ENCODE measurements at regions not wholly inside any gene's neighbourhood (a gene's known extent, or its start where the extent isn't known, plus 50 kb on each side); places are given as distances from the start of the nearest gene placed in this dataset.

DNA sequence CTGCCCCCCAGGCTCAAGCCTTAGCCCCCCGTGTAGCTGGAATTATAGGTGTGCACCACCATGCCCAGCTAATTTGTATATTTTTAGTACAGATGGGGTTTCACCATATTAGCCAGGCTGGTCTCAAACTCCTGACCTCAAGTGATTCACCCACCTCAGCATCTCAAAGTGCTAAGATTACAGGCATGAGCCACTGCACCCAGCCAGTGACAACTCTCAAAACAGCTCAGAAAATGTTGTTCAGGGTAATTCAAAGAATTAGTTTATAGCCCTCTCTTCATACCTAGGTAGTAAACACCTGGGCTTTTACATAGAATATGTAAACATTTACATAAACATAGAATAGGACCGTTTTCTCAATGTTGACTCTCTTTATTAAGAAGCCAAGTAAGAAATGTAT is 168.7 kb downstream of the ENC1 start:
- no peak overlapping the region for H2BK20ac ChIP-seq (ENCODE audit: low read length)
- no peaks in the 10 kb centered on the region for H3K23me2 ChIP-seq (ENCODE audit: low read depth, low read length)
- no peaks in the 10 kb centered on the region for H3K79me1 ChIP-seq (ENCODE audit: low read depth, low read length)
- H3K18ac ChIP-seq (ENCODE audit: extremely low read depth, low read length) = no peak overlapping the region
- no peak overlapping the region for H3K4me2 ChIP-seq (ENCODE audit: insufficient read depth in 1 of 2, low read depth in 2 of 2, low read length in 2 of 2)
- no peak overlapping the region for H2AFZ ChIP-seq (ENCODE audit: low read length)
- no peak overlapping the region for H2BK5ac ChIP-seq (ENCODE audit: low read depth, low read length)
- ChIA-PET CTCF (ENCODE audit: partially characterized antibody) (interaction anchor here (0.6 kb wide), 1 partner anchor 31 kb away, joined by 3 read pairs; no protein-coding TSS in a partner anchor), POLR2A (ENCODE audit: partially characterized antibody) (no interaction called here)
- H3K4ac ChIP-seq (replicated peaks; ENCODE audit: insufficient read length, low read depth, low read length) = no peak overlapping the region
- peaks cover 0 to 4% (median 1%) of the 10 kb centered on the region in 4 experiments; a peak in 3 of 7 replicates for H3K4me1 ChIP-seq (replicated peaks in 1 of 4; ENCODE audit: control insufficient read depth in 3 of 4, insufficient read depth in 4 of 4, low read length in 3 of 4)
- H4K20me1 ChIP-seq (replicated peaks in 1 of 2; ENCODE audit: control insufficient read depth in 1 of 2, insufficient read depth in 2 of 2, low read length in 2 of 2) = no peaks in the 10 kb centered on the region
- FAIRE-seq (no peak), DNase-seq (ENCODE audit: low read depth in 1 of 2, low spot score in 2 of 2) (no peak)
- H4K5ac ChIP-seq (ENCODE audit: insufficient read length, low read depth, low read length) = no peak overlapping the region
- no peak overlapping the region for H4K91ac ChIP-seq (replicated peaks; ENCODE audit: insufficient read length, low read length)
- TF ChIP-seq ASH2L (IDR thresholded peaks at IDR 0.05; ENCODE audit: low read length) = no peak
- no peak for TF ChIP-seq SP2 (IDR thresholded peaks at IDR 0.05; ENCODE audit: low read length)
- no peak for TF ChIP-seq MAFK (IDR thresholded peaks at IDR 0.05; ENCODE audit: low read depth, low read length)
- H3K27me3 ChIP-seq (replicated peaks in 1 of 4; ENCODE audit: control insufficient read depth in 3 of 4, extremely low read depth in 1 of 4, insufficient read depth in 3 of 4, low read length in 3 of 4) = no peaks in the 10 kb centered on the region
- H2BK120ac ChIP-seq (replicated peaks; ENCODE audit: low read depth, low read length) = no peak overlapping the region
- no peaks in the 10 kb centered on the region for H3K79me2 ChIP-seq (ENCODE audit: control insufficient read depth in 1 of 2, insufficient read depth in 2 of 2, low read length in 2 of 2)
- H3K36me3 ChIP-seq (ENCODE audit: control insufficient read depth in 2 of 4, insufficient read depth in 4 of 4, low read length in 3 of 4) = no peaks in the 10 kb centered on the region
- no peak overlapping the region for H2BK15ac ChIP-seq (ENCODE audit: low read length)
- no peak overlapping the region for H3K27ac ChIP-seq (ENCODE audit: low read depth, low read length)
- H3K4me3 ChIP-seq (ENCODE audit: extremely low read depth in 1 of 4, insufficient read depth in 2 of 4, low read depth in 3 of 4, low read length in 4 of 4) = no peak overlapping the region
- no peak overlapping the region for H2AK5ac ChIP-seq (ENCODE audit: low read depth, low read length)
- 88% methylated on average over 2 of the region's 2 CpGs; no CpG with 5 or more reads in 1 of the 2 experiments for WGBS, 2 experiments (ENCODE audit: extremely low coverage in 1 of 2, insufficient coverage in 1 of 2, insufficient read length in 1 of 2, insufficient replicate concordance in 2 of 2, low coverage in 1 of 2, low lambda C conversion rate in 2 of 2, missing lambda C conversion rate in 1 of 2)
- H3K14ac ChIP-seq (ENCODE audit: insufficient read length) = no peak overlapping the region
- H3K23ac ChIP-seq (ENCODE audit: insufficient read length) = no peak overlapping the region
- no peak overlapping the region for H4K8ac ChIP-seq (ENCODE audit: extremely low read depth, insufficient read depth, low read length)
- H3K56ac ChIP-seq (replicated peaks; ENCODE audit: insufficient read length, low read depth, low read length) = no peak overlapping the region
- no peak overlapping the region for H3K9ac ChIP-seq (replicated peaks in 1 of 4; ENCODE audit: extremely low read depth in 1 of 4, low read depth in 3 of 4, low read length in 3 of 4)
- no peak overlapping the region for H2BK12ac ChIP-seq (ENCODE audit: low read depth, low read length)
- H3K9me3 ChIP-seq (ENCODE audit: insufficient read depth in 2 of 2, low read depth in 1 of 2, low read length in 1 of 2) = no peaks in the 10 kb centered on the region
